Breast epithelium (tissue), 3 donors: ENCODE measurements at regions not wholly inside any gene's neighbourhood (a gene's known extent, or its start where the extent isn't known, plus 50 kb on each side); places are given as distances from the start of the nearest gene placed in this dataset.

Source experiments
- CTCF ChIP-seq, 3 donors: fragments of 450-650 bp; IDR thresholded peaks; one replicate each; pipeline ENCODE4 v1.5.1; 2016 to 2017; ENCODE audit warnings: antibody characterized with exemption in 3 of 3, mild to moderate bottlenecking in 3 of 3, moderate library complexity in 3 of 3
- POLR2A ChIP-seq: fragments of 450-650 bp; IDR thresholded peaks from one replicate; pipeline ENCODE4 v1.6.1; 2016; ENCODE audit warnings: antibody characterized with exemption, mild to moderate bottlenecking, moderate library complexity

GRCh38 chr19:5228490-5228889, 112.1 kb downstream of the PTPRS start:
- TF ChIP-seq CTCF (IDR thresholded peaks at IDR 0.05) (no peak), POLR2A (no peak)
